Thyroid gland (tissue), 4 donors: ENCODE measurements at regions not wholly inside any gene's neighbourhood (a gene's known extent, or its start where the extent isn't known, plus 50 kb on each side); places are given as distances from the start of the nearest gene placed in this dataset. TPM values are rescaled to one million over a fixed set of nuclear protein-coding genes. Genes with fewer than 3 reads are reported as not detected.

Source experiments
- DNase-seq, 2 donors: peaks; one replicate each; pipeline ENCODE4 v3.0.0-alpha.2; 2019
- H3K27ac ChIP-seq, 3 donors: fragments of 200-600 bp; sonication (generic); 1 replicate in 2 of 3; 2 replicates in 1 of 3; pipeline ENCODE4 v1.5.1; 2016 to 2019; ENCODE audit warnings: mild to moderate bottlenecking in 1 of 3, moderate library complexity in 1 of 3
- H3K27me3 ChIP-seq: fragments of 200-600 bp; sonication (generic); one replicate; pipeline ENCODE4 v1.5.1; 2019
- H3K36me3 ChIP-seq, 2 donors: fragments of 200-600 bp; sonication (generic); one replicate each; pipeline ENCODE4 v1.5.1; 2016 to 2019
- H3K4me1 ChIP-seq, 2 donors: fragments of 200-600 bp; sonication (generic); one replicate each; pipeline ENCODE4 v1.5.1; 2017 to 2019
- H3K4me3 ChIP-seq, 3 donors: fragments of 200-600 bp; sonication (generic); replicated peaks in 1 of 3; 1 replicate in 2 of 3; 2 replicates in 1 of 3; pipeline ENCODE4 v1.5.1; 2016; ENCODE audit warnings: mild to moderate bottlenecking in 1 of 3
- H3K9me3 ChIP-seq: fragments of 200-600 bp; sonication (generic); one replicate; pipeline ENCODE4 v1.5.1; 2017
- CTCF ChIP-seq, 6 experiments: fragments of 200-600 bp in 3 of 6; fragments of 450-650 bp in 3 of 6; sonication (generic) in 3 of 6; IDR thresholded peaks; one replicate each; pipeline ENCODE4 v1.5.1; 2016 to 2019; ENCODE audit warnings: antibody characterized with exemption in 6 of 6, mild to moderate bottlenecking in 2 of 6, inconsistent platforms in 1 of 6, moderate library complexity in 1 of 6
- POLR2A ChIP-seq, 2 donors: fragments of 450-650 bp; IDR thresholded peaks; one replicate each; pipeline ENCODE4 v1.6.1; 2017; ENCODE audit warnings: antibody characterized with exemption in 2 of 2, mild to moderate bottlenecking in 2 of 2, moderate library complexity in 1 of 2
- WGBS, 2 donors: methylation state at CpG; one replicate each; pipeline ENCODE4 v1.1.5; 2017; 5-methylcytosine and 5-hydroxymethylcytosine counted together
- intact Hi-C: fragments of 100-400 bp; cut with DNase I; formaldehyde crosslinking; loops from one replicate; pipeline ENCODE4 v1.15.1; 2023
- small RNA-seq: library from RNA; depleted of rRNA; stranded (forward); fragments of <200 nt; gene quantifications from one replicate; pipeline ENCODE3, GENCODE V24; 2016

DNA sequence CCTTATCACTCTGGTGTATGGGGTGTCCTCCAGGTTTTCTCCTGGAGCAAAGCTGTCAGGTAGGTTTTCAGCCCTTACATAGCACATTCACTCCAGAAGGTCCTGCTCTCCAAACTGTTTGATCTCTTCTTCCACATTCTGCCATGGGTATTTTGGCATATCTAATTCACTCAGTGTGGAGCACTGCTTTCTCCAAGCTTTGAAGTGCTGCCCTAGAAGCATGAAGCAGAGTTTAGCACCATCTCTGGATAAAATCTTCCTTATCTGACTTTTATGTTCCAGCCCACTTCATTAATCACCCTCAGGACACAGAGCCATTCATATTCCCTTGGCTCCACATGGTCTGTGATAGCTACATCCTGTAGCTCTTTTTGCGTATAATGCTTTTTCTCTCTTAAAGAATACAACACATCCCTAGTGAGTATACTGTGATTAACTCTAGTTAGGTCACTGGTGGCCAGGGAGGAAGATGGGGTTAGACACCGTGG is 56.7 kb upstream of the ARHGAP28 start:
- H3K4me1 ChIP-seq: no peaks in the 10 kb centered on the region
- no peaks in the 10 kb centered on the region for H3K9me3 ChIP-seq
- no peak overlapping the region for H3K27ac ChIP-seq
- intact Hi-C loops: no loop called here
- TF ChIP-seq POLR2A (IDR thresholded peaks at IDR 0.05) (no peak), CTCF (IDR thresholded peaks at IDR 0.05) (no peak)
- DNase-seq: no peak
- H3K4me3 ChIP-seq: no peak overlapping the region
- no peaks in the 10 kb centered on the region for H3K36me3 ChIP-seq
- H3K27me3 ChIP-seq: no peaks in the 10 kb centered on the region
- 70 to 83% methylated on average over 2 of the region's 2 CpGs for WGBS, 2 donors

DNA sequence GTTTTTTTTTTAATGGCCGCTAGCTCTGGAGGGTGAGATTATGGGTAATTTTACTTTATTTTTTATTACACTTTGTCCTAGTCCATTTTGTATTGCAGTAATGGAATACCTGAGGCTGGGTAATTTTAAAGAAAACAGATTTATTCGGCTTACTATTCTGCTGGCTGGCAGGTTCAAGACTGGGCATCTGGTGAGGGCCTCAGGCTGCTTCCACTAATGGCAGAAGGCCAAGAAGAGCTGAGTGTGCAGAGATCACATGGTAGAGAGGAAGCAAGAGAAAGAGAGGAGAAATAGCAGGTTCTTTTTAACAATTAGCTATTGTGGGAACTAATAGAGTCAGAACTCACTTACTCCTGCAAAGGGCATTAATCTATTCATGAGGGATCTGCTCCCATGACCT is 52.4 kb upstream of the ARHGAP28 start:
- Histone ChIP-seq H3K27ac (no peak overlapping the region), H3K4me3 (no peak overlapping the region), H3K9me3 (no peaks in the 10 kb centered on the region), H3K27me3 (no peaks in the 10 kb centered on the region), H3K36me3 (no peaks in the 10 kb centered on the region), H3K4me1 (no peaks in the 10 kb centered on the region)
- no peak for DNase-seq
- 90 to 92% methylated on average over 2 of the region's 2 CpGs for WGBS, 2 donors
- intact Hi-C loops: no loop called here
- TF ChIP-seq CTCF (IDR thresholded peaks at IDR 0.05) (no peak), POLR2A (IDR thresholded peaks at IDR 0.05) (no peak)

DNA sequence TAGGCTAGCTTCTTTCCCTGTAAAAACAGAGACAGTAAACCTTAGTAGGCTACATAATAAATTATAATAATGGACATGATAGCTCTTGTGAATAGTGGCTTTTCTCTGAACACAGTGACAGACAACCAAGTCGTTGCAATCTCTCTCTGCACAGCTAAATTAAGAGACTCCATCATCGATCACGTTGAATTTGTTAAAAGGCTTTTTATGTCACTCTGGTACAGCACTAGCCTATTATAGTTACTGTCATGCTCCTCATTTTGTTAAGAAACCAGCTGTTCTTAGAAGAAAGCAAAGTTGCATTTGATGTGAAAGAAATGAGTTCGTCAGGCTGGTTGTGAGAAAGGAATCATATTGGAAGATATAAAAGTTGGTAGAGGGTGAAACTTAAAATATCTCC is 50.3 kb upstream of the ARHGAP28 start:
- Histone ChIP-seq H3K27me3 (no peaks in the 10 kb centered on the region), H3K36me3 (no peaks in the 10 kb centered on the region)
- WGBS, 2 donors: 70 to 72% methylated on average over 4 of the region's 4 CpGs

More for the DNA sequence above, 50.3 kb upstream of the ARHGAP28 start:
- TF ChIP-seq POLR2A (IDR thresholded peaks at IDR 0.05) (no peak), CTCF (IDR thresholded peaks at IDR 0.05) (no peak)
- Histone ChIP-seq H3K4me1 (no peaks in the 10 kb centered on the region), H3K9me3 (no peaks in the 10 kb centered on the region), H3K27ac (no peak overlapping the region), H3K4me3 (no peak overlapping the region)
- DNase-seq: no peak
- intact Hi-C loops: no loop called here

Small RNA genes in the stretch of these regions (small RNA-seq; reads per million reads assigned to genes)
- gene RN7SL282P: not detected
